COR-L47 (cell line): ENCODE measurements at regions not wholly inside any gene's neighbourhood (a gene's known extent, or its start where the extent isn't known, plus 50 kb on each side); places are given as distances from the start of the nearest gene placed in this dataset.
"Not testable (repeated sequence)": the region's sequence is repeated elsewhere in the genome, so short reads cannot be mapped to it uniquely, and the experiment has no call there.

Source experiments
- DNase-seq: peaks from one replicate; lab custom pipeline; 2025; lab: John Stamatoyannopoulos, UW

DNA sequence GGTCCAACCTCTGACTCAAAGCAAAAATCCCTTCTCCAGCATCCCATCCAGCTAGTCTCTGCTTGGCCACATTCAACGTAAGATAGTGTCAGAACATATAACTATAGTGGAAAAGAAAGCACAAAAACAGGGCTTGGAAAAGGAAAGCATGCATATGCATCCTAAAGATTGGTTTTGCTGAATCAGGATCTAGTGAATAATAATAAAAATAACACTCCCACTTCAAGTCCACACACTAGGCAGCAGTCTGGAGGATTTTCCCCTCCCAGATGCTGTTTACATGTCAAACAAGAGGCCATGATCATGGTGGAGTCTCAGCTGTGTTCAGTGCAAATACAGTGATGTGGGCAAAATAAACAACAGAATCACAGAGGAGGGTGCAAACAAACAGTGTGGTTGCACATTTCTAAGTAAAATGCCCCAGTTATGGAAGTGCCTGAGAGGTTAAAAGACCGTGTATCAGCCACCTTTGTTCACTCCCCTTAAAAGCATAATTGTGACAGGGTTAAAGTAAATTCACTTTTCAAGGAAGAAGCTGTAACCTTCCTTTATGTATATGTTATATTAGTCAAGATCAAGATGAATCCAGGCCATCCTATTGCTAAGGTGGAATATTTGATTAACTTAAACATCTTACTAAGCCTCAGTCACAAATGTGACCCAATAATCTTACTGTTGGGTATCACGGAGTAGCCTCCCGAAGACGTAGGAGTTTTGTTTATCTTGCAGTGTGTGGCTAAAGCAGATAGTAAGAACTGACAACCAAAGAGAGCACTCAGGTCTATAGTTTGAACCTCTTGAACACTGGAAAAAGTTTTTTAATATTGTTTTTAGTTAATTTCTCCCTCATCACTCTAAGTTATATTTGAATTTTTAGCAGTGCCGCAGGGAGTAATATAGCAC lies 424.5 kb downstream of the SOX2 start:
- DNase-seq, result peak; percentile 70

DNA sequence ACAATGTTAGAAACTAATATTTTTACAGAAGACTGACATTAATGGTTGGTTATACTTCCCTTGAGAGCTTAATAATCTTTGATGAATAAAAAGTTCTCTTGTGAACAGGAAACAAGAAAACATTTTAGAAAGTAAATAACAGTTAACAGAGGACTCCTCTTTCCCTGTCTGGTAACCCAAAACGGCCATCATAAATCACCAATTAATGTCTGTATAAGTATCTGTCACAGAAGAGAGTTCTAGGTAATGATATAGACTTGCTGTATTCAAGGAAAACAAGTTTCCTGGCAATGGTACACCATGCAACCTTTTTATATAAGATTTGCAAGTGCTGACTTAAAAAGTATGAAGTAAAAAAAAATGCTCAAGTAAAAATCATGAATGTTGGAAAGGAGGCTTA lies 426.7 kb downstream of the SOX2 start:
- DNase-seq, result no peak

GRCh38 chr3:182139627-182140357 lies 428.1 kb downstream of the SOX2 start:
- DNase-seq, result peak; percentile 48

DNA sequence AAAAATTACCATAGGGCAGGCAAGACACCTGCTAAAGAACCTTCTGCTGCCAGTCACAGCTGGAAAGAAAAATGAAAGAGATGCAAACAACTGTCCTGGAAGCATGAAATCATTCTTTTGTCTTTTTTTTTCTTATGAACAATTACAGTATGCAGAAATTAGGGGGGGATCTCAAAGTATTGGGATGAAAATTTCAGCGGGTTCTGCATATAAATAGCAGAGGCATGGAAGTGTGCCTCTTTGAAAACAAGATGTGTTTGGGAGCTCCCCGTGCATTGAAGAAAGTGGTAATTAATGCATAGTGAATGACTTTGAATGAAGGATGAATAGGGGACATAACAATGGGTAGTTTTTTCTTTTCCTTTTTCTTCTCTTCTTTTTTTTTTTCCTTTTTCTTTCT lies 431.2 kb downstream of the SOX2 start:
- no peak for DNase-seq

- no peak for DNase-seq
Observed at GRCh38 chr3:182143903-182144302, 432.2 kb downstream of the SOX2 start.

DNA sequence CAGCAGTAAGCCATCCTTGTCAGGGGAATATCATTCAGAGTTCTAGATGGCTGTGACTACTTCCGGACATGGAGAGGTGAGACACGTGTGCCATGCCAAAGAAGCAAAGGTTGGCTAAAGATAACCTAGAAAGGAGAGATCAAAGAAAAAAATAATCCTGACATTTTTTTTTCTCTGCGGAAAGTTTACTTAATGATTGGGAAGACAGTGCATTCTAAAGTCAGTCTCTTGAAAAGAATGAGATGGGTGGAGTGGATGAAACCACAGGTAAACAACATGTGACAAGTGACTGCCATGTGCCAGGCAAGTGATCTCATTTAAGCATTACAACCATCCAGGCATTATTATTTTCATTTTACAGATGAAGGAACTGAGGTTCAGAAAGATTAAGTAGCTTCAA lies 436.6 kb downstream of the SOX2 start:
- DNase-seq, result no peak

DNA sequence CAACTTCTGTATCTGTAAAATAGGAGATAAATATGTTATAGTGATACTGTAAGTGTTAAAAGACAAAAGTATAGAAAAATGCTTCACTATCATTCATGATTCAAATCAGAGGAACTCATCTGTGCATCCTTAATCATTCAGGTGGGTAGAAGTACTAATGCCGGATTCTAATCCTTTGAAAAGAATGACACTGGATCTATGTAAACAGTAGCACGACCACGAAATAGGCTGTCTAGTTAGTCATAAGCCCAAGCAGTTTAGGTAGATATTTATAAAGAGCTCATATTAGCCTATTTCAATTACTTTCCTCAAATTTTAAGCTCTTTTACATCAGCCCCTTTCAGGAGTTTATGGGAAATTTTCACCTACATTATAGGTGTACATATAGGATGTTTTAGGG lies 437.9 kb downstream of the SOX2 start:
- DNase-seq, result no peak

DNA sequence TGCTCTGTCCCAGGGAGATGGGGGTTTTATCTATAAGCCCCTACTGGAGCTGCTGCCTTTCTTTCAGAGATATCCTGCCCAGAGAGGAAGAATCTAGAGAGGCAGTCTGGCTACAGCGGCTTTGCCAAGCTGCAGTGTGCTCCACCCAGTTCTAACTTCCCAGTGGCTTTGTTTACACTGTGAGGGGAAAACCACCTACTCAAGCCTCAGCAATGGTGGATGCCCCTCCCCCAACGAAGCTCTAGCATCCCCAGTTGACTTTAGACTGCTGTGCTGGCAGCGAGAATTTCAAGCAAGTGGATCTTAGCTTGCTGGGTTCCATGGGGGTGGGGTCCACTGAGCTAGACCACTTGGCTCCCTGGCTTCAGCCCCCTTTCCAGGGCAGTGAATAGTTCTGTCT lies 444.6 kb downstream of the SOX2 start:
- DNase-seq, result not testable (repeated sequence)

GRCh38 chr3:182165234-182165633 lies 453.5 kb downstream of the SOX2 start:
- DNase-seq, result no peak

- DNase-seq, result no peak
Observed at GRCh38 chr3:182172534-182172933, 460.8 kb downstream of the SOX2 start.

DNA sequence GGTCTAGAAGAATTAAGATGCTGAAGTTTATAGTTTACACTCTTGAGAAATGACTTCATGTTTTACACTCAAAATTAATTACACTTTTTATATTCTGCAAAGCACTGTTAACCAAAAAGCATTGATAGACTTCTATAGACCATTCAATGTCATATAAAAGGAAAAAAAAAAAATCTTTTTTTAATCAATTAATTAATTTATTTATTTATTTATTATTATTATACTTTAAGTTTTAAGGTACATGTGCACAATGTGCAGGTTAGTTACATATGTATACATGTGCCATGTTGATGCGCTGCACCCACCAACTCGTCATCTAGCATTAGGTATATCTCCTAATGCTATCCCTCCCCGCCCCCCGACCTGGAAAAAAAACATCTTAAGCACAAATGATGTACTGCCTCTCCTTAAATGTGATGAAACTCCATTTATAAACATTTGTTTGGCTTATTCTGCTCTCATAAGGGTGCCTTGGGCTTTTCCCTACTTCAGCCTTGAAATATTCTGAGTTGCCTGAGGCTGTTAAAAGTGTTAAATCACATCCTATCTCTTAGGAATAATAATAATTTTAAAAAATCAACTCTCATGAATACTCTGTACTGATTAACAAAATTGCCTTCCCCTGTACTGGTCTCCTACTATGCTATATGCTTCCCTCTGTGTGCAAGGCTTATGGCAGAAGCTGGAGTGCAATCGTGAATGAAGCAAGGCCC lies 466.9 kb downstream of the SOX2 start:
- no peak for DNase-seq

GRCh38 chr3:182179631-182180030 lies 467.9 kb downstream of the SOX2 start:
- no peak for DNase-seq

DNA sequence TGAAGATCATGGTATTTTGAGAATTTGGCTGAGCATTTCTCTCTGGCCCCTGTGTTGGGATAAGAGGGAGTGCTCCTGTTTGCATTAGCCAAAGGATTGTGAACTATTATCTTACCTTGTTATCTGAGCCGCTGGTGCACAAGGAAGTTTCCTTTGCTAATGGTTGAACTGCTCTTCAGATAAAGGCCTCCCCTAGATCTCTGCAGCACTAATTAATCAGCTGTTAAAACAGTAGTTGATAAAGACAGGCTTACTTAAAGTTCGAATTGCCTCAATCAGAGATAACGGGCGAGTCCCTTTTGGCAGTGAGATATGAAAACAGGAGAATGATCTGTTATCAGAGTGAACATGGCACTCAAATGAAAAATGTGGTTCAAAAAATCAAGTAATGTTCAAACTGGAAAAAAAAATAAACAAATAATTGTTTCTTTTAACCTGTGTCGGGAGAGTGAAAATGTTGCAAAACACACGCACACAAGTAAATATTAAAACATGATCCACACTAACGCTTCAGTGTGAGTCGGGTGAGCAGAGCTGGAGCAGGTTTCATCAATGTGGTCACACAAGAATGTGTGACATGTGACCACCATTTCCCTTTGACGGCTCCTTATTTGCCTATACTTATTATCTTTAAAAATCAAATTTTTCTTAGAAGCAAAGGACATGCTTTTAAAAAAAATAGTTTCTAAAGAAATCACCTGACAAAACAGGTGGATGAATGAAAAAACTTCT lies 469.1 kb downstream of the SOX2 start:
- peak; percentile 5 for DNase-seq

DNA sequence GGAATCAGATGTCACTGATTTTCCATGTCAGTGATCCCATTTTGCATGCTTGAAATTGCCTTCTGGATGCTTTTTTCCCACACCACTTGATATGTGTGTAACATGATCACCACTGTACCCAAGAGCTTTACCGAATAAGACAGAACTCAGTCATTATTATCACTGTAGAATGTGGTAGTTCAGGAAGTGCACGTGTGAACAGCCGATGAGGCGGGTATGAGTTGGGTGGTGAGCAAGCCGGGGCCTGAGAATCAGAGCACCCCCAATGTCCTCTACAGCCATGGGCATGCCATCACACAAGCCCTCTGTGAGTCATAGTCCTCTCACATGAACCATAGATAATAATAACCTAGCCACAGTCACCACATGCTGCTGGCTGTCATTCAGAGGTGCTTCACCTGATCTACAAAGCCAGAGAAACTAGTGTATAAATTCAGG lies 470.8 kb downstream of the SOX2 start:
- peak; percentile 27 for DNase-seq

GRCh38 chr3:182183716-182184430 lies 472.1 kb downstream of the SOX2 start:
- no peak for DNase-seq

- no peak for DNase-seq
Observed at GRCh38 chr3:182185313-182185712, 473.6 kb downstream of the SOX2 start.

GRCh38 chr3:182190056-182190455 lies 478.3 kb downstream of the SOX2 start:
- DNase-seq, result no peak

DNA sequence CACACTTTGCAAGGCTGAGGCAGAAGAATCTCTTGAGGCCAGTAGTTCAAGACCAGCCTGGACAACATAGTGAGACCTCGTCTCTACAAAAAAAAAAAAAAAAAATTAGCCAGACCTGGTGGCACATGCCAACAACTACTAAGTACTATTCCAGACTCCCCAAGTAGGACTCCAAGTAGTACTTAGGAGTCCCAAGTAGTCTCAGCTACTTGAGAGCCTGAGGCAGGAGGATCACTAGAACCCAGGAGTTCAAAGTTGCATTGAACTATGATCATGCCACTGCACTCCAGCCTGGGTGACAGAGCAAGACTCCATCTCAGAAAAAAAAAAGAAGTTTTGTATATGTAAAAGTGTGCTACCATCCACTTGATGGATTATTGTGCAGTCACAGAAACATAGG lies 486.6 kb downstream of the SOX2 start:
- no peak for DNase-seq

- no peak for DNase-seq
Observed at GRCh38 chr3:182201456-182202168, 489.9 kb downstream of the SOX2 start.

DNA sequence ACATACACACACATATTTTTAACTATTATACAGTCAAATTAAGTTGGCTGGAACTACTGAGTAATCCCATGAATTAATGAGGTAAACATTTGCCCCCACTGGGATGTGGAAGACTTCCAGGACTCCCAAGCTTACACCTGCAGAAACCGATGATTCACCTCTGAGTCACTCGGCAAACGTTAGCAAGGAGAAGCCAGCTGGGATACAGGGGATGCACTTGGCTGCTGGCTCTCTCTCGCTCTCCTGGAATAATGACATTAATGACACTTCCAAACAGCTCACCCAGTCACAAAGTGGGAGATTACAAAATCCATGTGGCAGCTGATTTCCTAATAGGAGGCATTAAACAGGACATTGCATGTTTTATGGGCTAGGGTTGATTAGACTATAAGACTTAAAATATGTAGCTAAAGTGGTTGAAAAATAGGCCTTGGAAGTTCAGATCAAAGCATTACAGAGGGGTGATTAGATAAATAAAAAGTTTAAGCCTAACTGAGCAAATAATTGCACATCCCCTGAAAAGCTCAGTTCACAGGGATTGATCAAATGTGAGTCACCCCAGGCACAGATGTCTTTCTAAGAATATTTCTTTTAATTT lies 500.9 kb downstream of the SOX2 start:
- peak; percentile 98 for DNase-seq
